ENCODE measurements at regions not wholly inside any gene's neighbourhood (a gene's known extent, or its start where the extent isn't known, plus 50 kb on each side); places are given as distances from the start of the nearest gene placed in this dataset.

DNA sequence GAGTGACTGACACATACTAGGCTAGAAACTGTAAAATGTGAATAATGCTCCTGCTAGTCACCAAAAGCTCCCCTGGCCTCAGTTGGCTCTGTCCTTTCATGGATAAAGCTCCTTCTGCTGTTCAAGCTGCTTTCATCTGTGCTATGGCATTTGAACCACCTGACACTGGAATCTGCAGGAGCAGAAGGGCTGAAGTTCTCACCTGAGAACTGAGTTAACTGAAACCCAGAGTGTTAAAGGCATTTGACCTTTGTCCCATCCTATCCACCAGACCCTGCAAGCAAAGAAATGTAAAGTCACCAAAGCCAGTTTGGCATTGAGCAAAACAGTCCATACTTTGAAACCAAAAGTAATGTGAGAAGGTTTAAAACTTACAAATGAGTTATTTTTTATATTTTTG lies 77.7 kb downstream of the BMP2 start:
- TF ChIP-seq, protein P1, sequence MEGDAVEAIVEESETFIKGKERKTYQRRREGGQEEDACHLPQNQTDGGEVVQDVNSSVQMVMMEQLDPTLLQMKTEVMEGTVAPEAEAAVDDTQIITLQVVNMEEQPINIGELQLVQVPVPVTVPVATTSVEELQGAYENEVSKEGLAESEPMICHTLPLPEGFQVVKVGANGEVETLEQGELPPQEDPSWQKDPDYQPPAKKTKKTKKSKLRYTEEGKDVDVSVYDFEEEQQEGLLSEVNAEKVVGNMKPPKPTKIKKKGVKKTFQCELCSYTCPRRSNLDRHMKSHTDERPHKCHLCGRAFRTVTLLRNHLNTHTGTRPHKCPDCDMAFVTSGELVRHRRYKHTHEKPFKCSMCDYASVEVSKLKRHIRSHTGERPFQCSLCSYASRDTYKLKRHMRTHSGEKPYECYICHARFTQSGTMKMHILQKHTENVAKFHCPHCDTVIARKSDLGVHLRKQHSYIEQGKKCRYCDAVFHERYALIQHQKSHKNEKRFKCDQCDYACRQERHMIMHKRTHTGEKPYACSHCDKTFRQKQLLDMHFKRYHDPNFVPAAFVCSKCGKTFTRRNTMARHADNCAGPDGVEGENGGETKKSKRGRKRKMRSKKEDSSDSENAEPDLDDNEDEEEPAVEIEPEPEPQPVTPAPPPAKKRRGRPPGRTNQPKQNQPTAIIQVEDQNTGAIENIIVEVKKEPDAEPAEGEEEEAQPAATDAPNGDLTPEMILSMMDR (conservative IDR thresholded peaks at IDR 0.05 in 1 of 2, IDR thresholded peaks at IDR 0.05 in 1 of 2; ENCODE audit: extremely low read depth in 1 of 2, insufficient read depth in 1 of 2, low read depth in 1 of 2, low read length in 2 of 2), result no peak
- no peak for TF ChIP-seq EZH2 (IDR thresholded peaks at IDR 0.05; ENCODE audit: borderline replicate concordance, low read length)

All from mammary epithelial cell (primary cell).